ENCODE measurements at regions not wholly inside any gene's neighbourhood (a gene's known extent, or its start where the extent isn't known, plus 50 kb on each side); places are given as distances from the start of the nearest gene placed in this dataset.

GRCh38 chr16:54821731-54822130 is 108.9 kb upstream of the IRX5 start:
- WGBS = 73% methylated on average over 2 of the region's 2 CpGs
- H3K27me3 ChIP-seq = no peaks in the 10 kb centered on the region
- H3K36me3 ChIP-seq = no peaks in the 10 kb centered on the region
- DNase-seq (ENCODE audit: low spot score in 2 of 2) = no peak
- TF ChIP-seq EP300 (IDR thresholded peaks at IDR 0.05) = no peak
- H3K27ac ChIP-seq = no peak overlapping the region
- H3K9me3 ChIP-seq = no peaks in the 10 kb centered on the region
- peaks cover 11% of the 10 kb centered on the region for H3K4me1 ChIP-seq
- H3K4me3 ChIP-seq = no peak overlapping the region

- 77% methylated on average over 17 of the region's 17 CpGs for WGBS
- Histone ChIP-seq H3K9me3 (no peaks in the 10 kb centered on the region), H3K36me3 (no peaks in the 10 kb centered on the region), H3K4me1 (peaks cover 11% of the 10 kb centered on the region), H3K27ac (no peak overlapping the region), H3K4me3 (no peak overlapping the region), H3K27me3 (no peaks in the 10 kb centered on the region)
- no peak for DNase-seq (ENCODE audit: low spot score in 2 of 2)
- TF ChIP-seq POLR2AphosphoS5 (IDR thresholded peaks at IDR 0.05) (no peak), CTCF (IDR thresholded peaks at IDR 0.05) (no peak), EP300 (IDR thresholded peaks at IDR 0.05) (no peak), POLR2A (IDR thresholded peaks at IDR 0.05) (no peak)
Measured at GRCh38 chr16:54817940-54818574, 112.6 kb upstream of the IRX5 start.

- H3K27ac ChIP-seq = no peak overlapping the region
- WGBS = 52% methylated on average over 10 of the region's 10 CpGs
- TF ChIP-seq CTCF (IDR thresholded peaks at IDR 0.05) (peak in 1 of 2 donors; percentile 17), POLR2A (IDR thresholded peaks at IDR 0.05) (no peak)
Measured at GRCh38 chr16:54817432-54817831, 113.2 kb upstream of the IRX5 start.

GRCh38 chr16:54816471-54816870 is 114.2 kb upstream of the IRX5 start:
- 84% methylated on average over 3 of the region's 3 CpGs for WGBS
- Histone ChIP-seq H3K36me3 (no peaks in the 10 kb centered on the region), H3K4me3 (no peak overlapping the region)

More at GRCh38 chr16:54817432-54817831, 113.2 kb upstream of the IRX5 start:
- H3K9me3 ChIP-seq = no peaks in the 10 kb centered on the region
- H3K36me3 ChIP-seq = no peaks in the 10 kb centered on the region
- DNase-seq (ENCODE audit: low spot score in 2 of 2) = no peak
- H3K27me3 ChIP-seq = no peaks in the 10 kb centered on the region
- peaks cover 6% of the 10 kb centered on the region for H3K4me1 ChIP-seq
- H3K4me3 ChIP-seq = no peak overlapping the region

GRCh38 chr16:54815177-54815576 is 115.5 kb upstream of the IRX5 start:
- no peak for DNase-seq (ENCODE audit: low spot score in 2 of 2)
- H3K4me1 ChIP-seq = peaks cover 3% of the 10 kb centered on the region
- TF ChIP-seq POLR2A (IDR thresholded peaks at IDR 0.05) = no peak
- H3K27me3 ChIP-seq = no peaks in the 10 kb centered on the region
- no peaks in the 10 kb centered on the region for H3K36me3 ChIP-seq
- no peak overlapping the region for H3K4me3 ChIP-seq
- H3K9me3 ChIP-seq = no peaks in the 10 kb centered on the region
- WGBS = 47% methylated on average over 3 of the region's 3 CpGs
- H3K27ac ChIP-seq = no peak overlapping the region

More at GRCh38 chr16:54816471-54816870, 114.2 kb upstream of the IRX5 start:
- DNase-seq (ENCODE audit: low spot score in 2 of 2) = no peak
- H3K27me3 ChIP-seq = no peaks in the 10 kb centered on the region
- TF ChIP-seq POLR2AphosphoS5 (IDR thresholded peaks at IDR 0.05) (no peak), EP300 (IDR thresholded peaks at IDR 0.05) (no peak), POLR2A (IDR thresholded peaks at IDR 0.05) (no peak), CTCF (IDR thresholded peaks at IDR 0.05) (no peak)
- H3K4me1 ChIP-seq = peaks cover 3% of the 10 kb centered on the region
- H3K9me3 ChIP-seq = no peaks in the 10 kb centered on the region
- H3K27ac ChIP-seq = no peak overlapping the region

GRCh38 chr16:54813778-54814177 is 116.9 kb upstream of the IRX5 start:
- H3K4me3 ChIP-seq = no peak overlapping the region
- TF ChIP-seq CTCF (IDR thresholded peaks at IDR 0.05) = no peak
- TF ChIP-seq POLR2A (IDR thresholded peaks at IDR 0.05) = no peak
- TF ChIP-seq POLR2AphosphoS5 (IDR thresholded peaks at IDR 0.05) = no peak
- H3K27me3 ChIP-seq = no peaks in the 10 kb centered on the region
- H3K9me3 ChIP-seq = no peaks in the 10 kb centered on the region
- peaks cover 3% of the 10 kb centered on the region for H3K4me1 ChIP-seq
- no peak for DNase-seq (ENCODE audit: low spot score in 2 of 2)
- H3K36me3 ChIP-seq = no peaks in the 10 kb centered on the region
- H3K27ac ChIP-seq = no peak overlapping the region
- 94% methylated on average over 5 of the region's 5 CpGs for WGBS

Data from suprapubic skin (tissue), 4 donors.